Uterus (tissue), 3 donors: ENCODE measurements at regions not wholly inside any gene's neighbourhood (a gene's known extent, or its start where the extent isn't known, plus 50 kb on each side); places are given as distances from the start of the nearest gene placed in this dataset.

Source experiments
- DNase-seq, 2 donors: peaks; one replicate each; pipeline ENCODE4 v3.0.0-alpha.2; 2019 to 2020
- H3K27ac ChIP-seq, 2 donors: fragments of 200-600 bp; sonication (generic); 1 replicate in 1 of 2; 2 replicates in 1 of 2; pipeline ENCODE4 v1.5.1; 2016 to 2018
- H3K27me3 ChIP-seq, 2 donors: fragments of 200-600 bp; sonication (generic); one replicate each; pipeline ENCODE4 v1.5.1; 2018 to 2019; ENCODE audit warnings: control low read depth in 1 of 2
- H3K36me3 ChIP-seq, 2 donors: fragments of 200-600 bp; sonication (generic); one replicate each; pipeline ENCODE4 v1.5.1; 2019; ENCODE audit warnings: control low read depth in 1 of 2
- H3K4me1 ChIP-seq, 2 donors: fragments of 200-600 bp; sonication (generic); one replicate each; pipeline ENCODE4 v1.5.1; 2018 to 2019; ENCODE audit warnings: control low read depth in 1 of 2
- H3K4me3 ChIP-seq, 2 donors: fragments of 200-600 bp; sonication (generic); 1 replicate in 1 of 2; 2 replicates in 1 of 2; pipeline ENCODE4 v1.5.1; 2018 to 2019; ENCODE audit warnings: mild to moderate bottlenecking in 1 of 2
- H3K9me3 ChIP-seq, 2 donors: fragments of 200-600 bp; sonication (generic); one replicate each; pipeline ENCODE4 v1.5.1; 2019; ENCODE audit warnings: control low read depth in 1 of 2
- POLR2A ChIP-seq, 2 donors: fragments of 450-650 bp; IDR thresholded peaks; one replicate each; pipeline ENCODE4 v1.6.1; 2016; ENCODE audit warnings: antibody characterized with exemption in 2 of 2, mild to moderate bottlenecking in 1 of 2, moderate library complexity in 1 of 2
- intact Hi-C: fragments of 100-400 bp; cut with DNase I; formaldehyde crosslinking; loops from one replicate; pipeline ENCODE4 v1.15.1; 2023; ENCODE audit warnings: low total_unique reads
- TF ChIP-seq, protein P1 (sequence below), 4 experiments: fragments of 200-600 bp in 2 of 4; fragments of 450-650 bp in 2 of 4; sonication (generic) in 2 of 4; IDR thresholded peaks; one replicate each; pipeline ENCODE4 v1.5.1; 2016 to 2019; ENCODE audit warnings: antibody characterized with exemption in 4 of 4, mild to moderate bottlenecking in 2 of 4, moderate library complexity in 1 of 4
- donor health status: DM: yes; HTN: yes; CAD: no.

DNA sequence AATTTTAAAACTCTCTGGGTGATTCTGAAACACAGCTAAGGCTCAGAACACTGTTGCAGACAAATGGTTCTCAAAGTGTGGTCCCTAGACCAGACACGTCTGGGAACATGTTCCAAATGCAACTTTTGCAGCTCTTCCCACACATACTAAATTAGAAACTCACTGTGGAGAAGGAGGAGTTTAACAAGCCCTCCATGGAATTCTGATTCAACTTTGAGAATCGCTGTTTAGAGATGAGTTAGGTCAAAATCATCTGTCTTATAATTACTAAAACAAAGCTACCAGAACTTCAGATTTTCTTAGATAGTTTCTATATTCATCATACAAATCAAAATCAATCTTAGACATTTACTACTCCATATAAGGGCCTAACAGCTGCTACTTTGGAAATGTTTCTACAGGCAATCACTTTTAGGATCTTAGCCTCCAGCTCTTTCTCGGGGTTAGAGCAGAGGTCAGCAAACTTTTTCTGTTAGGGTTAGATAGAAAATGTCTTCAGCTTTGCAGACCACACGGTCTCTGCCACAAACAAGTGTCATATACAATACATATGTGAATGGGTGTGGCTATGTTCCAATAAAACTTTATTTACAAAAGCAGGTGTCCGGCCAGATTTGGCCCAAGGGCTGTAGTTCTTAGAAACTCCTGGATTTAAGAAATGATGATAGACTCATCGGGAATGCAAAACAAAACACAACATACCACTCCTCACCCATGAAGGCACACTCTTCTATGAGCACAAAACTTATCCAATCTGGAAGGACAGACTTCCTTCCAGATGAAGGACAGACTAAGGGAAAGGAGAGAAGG is 50.0 kb upstream of the ARHGAP18 start:
- Histone ChIP-seq H3K27me3 (no peaks in the 10 kb centered on the region), H3K27ac (no peak overlapping the region), H3K9me3 (no peaks in the 10 kb centered on the region), H3K36me3 (no peaks in the 10 kb centered on the region), H3K4me3 (no peak overlapping the region), H3K4me1 (no peaks in the 10 kb centered on the region)
- intact Hi-C loops = no loop called here
- DNase-seq = no peak
- TF ChIP-seq, protein P1, sequence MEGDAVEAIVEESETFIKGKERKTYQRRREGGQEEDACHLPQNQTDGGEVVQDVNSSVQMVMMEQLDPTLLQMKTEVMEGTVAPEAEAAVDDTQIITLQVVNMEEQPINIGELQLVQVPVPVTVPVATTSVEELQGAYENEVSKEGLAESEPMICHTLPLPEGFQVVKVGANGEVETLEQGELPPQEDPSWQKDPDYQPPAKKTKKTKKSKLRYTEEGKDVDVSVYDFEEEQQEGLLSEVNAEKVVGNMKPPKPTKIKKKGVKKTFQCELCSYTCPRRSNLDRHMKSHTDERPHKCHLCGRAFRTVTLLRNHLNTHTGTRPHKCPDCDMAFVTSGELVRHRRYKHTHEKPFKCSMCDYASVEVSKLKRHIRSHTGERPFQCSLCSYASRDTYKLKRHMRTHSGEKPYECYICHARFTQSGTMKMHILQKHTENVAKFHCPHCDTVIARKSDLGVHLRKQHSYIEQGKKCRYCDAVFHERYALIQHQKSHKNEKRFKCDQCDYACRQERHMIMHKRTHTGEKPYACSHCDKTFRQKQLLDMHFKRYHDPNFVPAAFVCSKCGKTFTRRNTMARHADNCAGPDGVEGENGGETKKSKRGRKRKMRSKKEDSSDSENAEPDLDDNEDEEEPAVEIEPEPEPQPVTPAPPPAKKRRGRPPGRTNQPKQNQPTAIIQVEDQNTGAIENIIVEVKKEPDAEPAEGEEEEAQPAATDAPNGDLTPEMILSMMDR (IDR thresholded peaks at IDR 0.05) = no peak
- TF ChIP-seq POLR2A (IDR thresholded peaks at IDR 0.05) = no peak
